Activated naive CD8-positive, alpha-beta T cell treated with anti-CD3 and anti-CD28 coated beads for 36 hours (primary cell): ENCODE measurements at regions not wholly inside any gene's neighbourhood (a gene's known extent, or its start where the extent isn't known, plus 50 kb on each side); places are given as distances from the start of the nearest gene placed in this dataset.

ENCODE experiments used
- DNase-seq: peaks from one replicate; pipeline ENCODE4 v3.0.0; 2021
- H3K27ac Mint-ChIP-seq: one replicate; pipeline ENCODE4 v1.8.0; 2022; ENCODE audit warnings: mild to moderate bottlenecking, moderate library complexity, mixed read lengths
- H3K27me3 Mint-ChIP-seq: one replicate; pipeline ENCODE4 v1.8.0; 2022; ENCODE audit warnings: mild to moderate bottlenecking, mixed read lengths
- H3K36me3 Mint-ChIP-seq: one replicate; pipeline ENCODE4 v1.8.0; 2021; ENCODE audit warnings: mild to moderate bottlenecking, mixed read lengths
- H3K4me1 Mint-ChIP-seq: one replicate; pipeline ENCODE4 v1.8.0; 2021; ENCODE audit warnings: mixed read lengths
- H3K4me3 Mint-ChIP-seq: one replicate; pipeline ENCODE4 v1.8.0; 2022; ENCODE audit warnings: mild to moderate bottlenecking, moderate library complexity, mixed read lengths
- H3K9me3 Mint-ChIP-seq: one replicate; pipeline ENCODE4 v1.8.0; 2022; ENCODE audit warnings: mixed read lengths

DNA sequence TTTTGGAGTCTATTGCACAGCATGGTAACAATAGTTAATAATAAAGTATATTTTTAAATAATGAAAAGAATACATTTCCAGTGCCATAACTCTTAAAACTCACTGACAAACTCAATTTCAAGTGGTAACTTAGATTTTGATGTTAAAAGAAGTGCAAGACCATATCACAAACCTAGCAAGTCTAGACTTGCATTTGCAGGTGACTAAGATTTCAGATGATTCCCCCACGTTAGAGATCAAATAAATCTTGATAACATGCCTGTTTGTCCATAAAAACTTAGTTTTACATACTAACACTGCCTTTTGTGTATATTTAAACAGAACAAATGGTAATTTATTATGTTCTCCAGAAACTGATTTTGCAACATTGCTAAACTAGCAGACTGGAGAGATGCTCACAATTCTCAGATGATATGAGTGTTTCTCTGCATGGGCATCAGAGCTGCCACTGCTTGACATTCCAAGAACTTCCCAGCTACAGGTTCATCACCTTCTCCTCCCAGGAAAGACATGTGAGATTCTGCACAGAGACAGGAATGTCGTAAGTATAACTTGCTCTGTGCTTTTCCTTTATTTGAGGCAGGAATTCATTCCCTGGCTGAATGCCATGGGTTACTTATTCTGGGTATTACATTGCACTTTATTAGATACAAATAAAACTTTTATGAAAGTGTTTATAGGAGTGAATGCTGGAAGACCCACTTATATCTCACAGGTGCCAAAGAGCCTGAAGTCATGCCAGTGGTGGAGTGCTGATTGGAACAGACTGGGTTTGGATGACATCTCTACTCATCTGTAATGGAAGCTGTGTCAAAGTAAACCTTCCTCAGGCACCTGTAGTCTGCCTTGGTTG, 160.2 kb upstream of the FOXA2 start:
- Mint-ChIP-seq H3K9me3 (peaks cover 2% of the 10 kb centered on the region), H3K27ac (no peak overlapping the region), H3K36me3 (no peaks in the 10 kb centered on the region), H3K4me3 (no peak overlapping the region), H3K27me3 (no peaks in the 10 kb centered on the region), H3K4me1 (no peaks in the 10 kb centered on the region)
- DNase-seq, result no peak

GRCh38 chr20:22745194-22745500, 160.8 kb upstream of the FOXA2 start:
- H3K27me3 Mint-ChIP-seq, result peaks cover 2% of the 10 kb centered on the region
- peaks cover 2% of the 10 kb centered on the region for H3K9me3 Mint-ChIP-seq
- H3K4me3 Mint-ChIP-seq, result no peak overlapping the region
- no peaks in the 10 kb centered on the region for H3K36me3 Mint-ChIP-seq
- DNase-seq, result no peak
- no peak overlapping the region for H3K27ac Mint-ChIP-seq
- no peaks in the 10 kb centered on the region for H3K4me1 Mint-ChIP-seq

DNA sequence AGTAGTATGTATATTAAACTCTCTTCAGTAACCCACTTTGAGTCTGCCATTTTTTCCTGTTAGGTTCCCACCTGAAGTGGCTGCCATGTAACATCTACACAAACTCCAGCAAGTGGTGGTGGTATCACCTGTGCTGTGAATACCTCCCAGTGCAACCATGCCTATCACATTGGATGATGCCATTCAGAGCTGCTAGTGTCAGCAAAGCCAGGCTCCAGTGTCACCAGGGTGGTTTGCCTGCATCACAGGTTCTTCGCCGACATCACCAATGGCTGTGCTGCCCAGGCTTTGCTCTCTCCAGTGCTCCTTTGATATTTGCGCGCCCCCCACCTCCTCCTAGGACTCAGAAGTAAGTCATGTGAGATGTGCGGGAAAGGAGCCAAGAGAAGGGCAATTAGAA, 162.6 kb upstream of the FOXA2 start:
- no peaks in the 10 kb centered on the region for H3K36me3 Mint-ChIP-seq
- H3K27me3 Mint-ChIP-seq, result peaks cover 7% of the 10 kb centered on the region
- H3K9me3 Mint-ChIP-seq, result peaks cover 2% of the 10 kb centered on the region
- DNase-seq, result no peak
- H3K27ac Mint-ChIP-seq, result no peak overlapping the region
- no peaks in the 10 kb centered on the region for H3K4me1 Mint-ChIP-seq
- H3K4me3 Mint-ChIP-seq, result no peak overlapping the region

- no peaks in the 10 kb centered on the region for H3K9me3 Mint-ChIP-seq
- no peak overlapping the region for H3K4me3 Mint-ChIP-seq
- H3K36me3 Mint-ChIP-seq, result no peaks in the 10 kb centered on the region
- no peak for DNase-seq
- peaks cover 7% of the 10 kb centered on the region for H3K27me3 Mint-ChIP-seq
- H3K4me1 Mint-ChIP-seq, result no peaks in the 10 kb centered on the region
- no peak overlapping the region for H3K27ac Mint-ChIP-seq
Observed at GRCh38 chr20:22752324-22752723, 168.0 kb upstream of the FOXA2 start.

GRCh38 chr20:22757424-22758183, 173.2 kb upstream of the FOXA2 start:
- Mint-ChIP-seq H3K27ac (no peak overlapping the region), H3K4me1 (no peaks in the 10 kb centered on the region), H3K27me3 (no peaks in the 10 kb centered on the region), H3K9me3 (no peaks in the 10 kb centered on the region), H3K4me3 (no peak overlapping the region), H3K36me3 (no peaks in the 10 kb centered on the region)
- no peak for DNase-seq

GRCh38 chr20:22758815-22759214, 174.4 kb upstream of the FOXA2 start:
- no peak for DNase-seq
- Mint-ChIP-seq H3K4me1 (no peaks in the 10 kb centered on the region), H3K27ac (no peak overlapping the region), H3K9me3 (no peaks in the 10 kb centered on the region), H3K27me3 (no peaks in the 10 kb centered on the region), H3K4me3 (no peak overlapping the region), H3K36me3 (no peaks in the 10 kb centered on the region)

GRCh38 chr20:22762576-22763256, 178.3 kb upstream of the FOXA2 start:
- no peak overlapping the region for H3K4me3 Mint-ChIP-seq
- H3K9me3 Mint-ChIP-seq, result no peaks in the 10 kb centered on the region
- DNase-seq, result no peak
- no peaks in the 10 kb centered on the region for H3K36me3 Mint-ChIP-seq
- no peak overlapping the region for H3K27ac Mint-ChIP-seq
- H3K4me1 Mint-ChIP-seq, result no peaks in the 10 kb centered on the region
- H3K27me3 Mint-ChIP-seq, result no peaks in the 10 kb centered on the region

- H3K27ac Mint-ChIP-seq, result no peak overlapping the region
- no peaks in the 10 kb centered on the region for H3K9me3 Mint-ChIP-seq
- no peaks in the 10 kb centered on the region for H3K27me3 Mint-ChIP-seq
- no peaks in the 10 kb centered on the region for H3K36me3 Mint-ChIP-seq
- no peaks in the 10 kb centered on the region for H3K4me1 Mint-ChIP-seq
- DNase-seq, result no peak
- H3K4me3 Mint-ChIP-seq, result no peak overlapping the region
Observed at GRCh38 chr20:22763257-22763906, 179.0 kb upstream of the FOXA2 start.

- no peaks in the 10 kb centered on the region for H3K4me1 Mint-ChIP-seq
- H3K9me3 Mint-ChIP-seq, result no peaks in the 10 kb centered on the region
- no peaks in the 10 kb centered on the region for H3K36me3 Mint-ChIP-seq
Observed at GRCh38 chr20:22768266-22769178, 184.2 kb upstream of the FOXA2 start.

GRCh38 chr20:22770241-22770800, 185.9 kb upstream of the FOXA2 start:
- H3K27me3 Mint-ChIP-seq, result peaks cover 14% of the 10 kb centered on the region
- H3K4me1 Mint-ChIP-seq, result no peaks in the 10 kb centered on the region
- DNase-seq, result no peak
- peaks cover 5% of the 10 kb centered on the region for H3K9me3 Mint-ChIP-seq
- H3K36me3 Mint-ChIP-seq, result no peaks in the 10 kb centered on the region
- no peak overlapping the region for H3K4me3 Mint-ChIP-seq
- H3K27ac Mint-ChIP-seq, result no peak overlapping the region

More at GRCh38 chr20:22768266-22769178, 184.2 kb upstream of the FOXA2 start:
- DNase-seq, result no peak
- peaks cover 14% of the 10 kb centered on the region for H3K27me3 Mint-ChIP-seq
- H3K4me3 Mint-ChIP-seq, result no peak overlapping the region
- no peak overlapping the region for H3K27ac Mint-ChIP-seq

- no peak for DNase-seq
- peaks cover 14% of the 10 kb centered on the region for H3K27me3 Mint-ChIP-seq
- H3K9me3 Mint-ChIP-seq, result peaks cover 7% of the 10 kb centered on the region
- H3K4me3 Mint-ChIP-seq, result no peak overlapping the region
- H3K4me1 Mint-ChIP-seq, result no peaks in the 10 kb centered on the region
- no peaks in the 10 kb centered on the region for H3K36me3 Mint-ChIP-seq
- no peak overlapping the region for H3K27ac Mint-ChIP-seq
Observed at GRCh38 chr20:22771706-22772105, 187.3 kb upstream of the FOXA2 start.

DNA sequence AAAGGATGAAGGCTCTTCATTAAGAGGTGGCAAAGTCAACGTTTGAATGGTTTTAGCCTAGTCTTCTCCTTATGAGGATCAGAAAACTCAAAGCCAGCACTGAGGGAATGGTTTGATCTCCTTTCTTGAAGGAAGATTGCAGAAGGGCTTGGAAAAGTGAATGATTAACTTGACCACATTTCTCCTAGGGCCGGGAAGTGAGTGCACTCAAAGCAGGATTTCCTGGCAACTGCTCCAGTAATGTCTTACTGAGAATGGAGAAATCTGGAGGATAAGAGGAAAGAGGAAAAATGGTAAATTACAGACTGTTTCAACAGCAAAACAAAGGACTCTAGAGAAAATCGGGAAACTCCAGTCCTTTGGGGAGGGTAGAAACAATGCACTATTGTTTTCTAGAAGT, 189.0 kb upstream of the FOXA2 start:
- DNase-seq, result no peak
- H3K4me3 Mint-ChIP-seq, result no peak overlapping the region
- H3K4me1 Mint-ChIP-seq, result no peaks in the 10 kb centered on the region
- peaks cover 7% of the 10 kb centered on the region for H3K9me3 Mint-ChIP-seq
- no peak overlapping the region for H3K27ac Mint-ChIP-seq
- peaks cover 14% of the 10 kb centered on the region for H3K27me3 Mint-ChIP-seq
- H3K36me3 Mint-ChIP-seq, result no peaks in the 10 kb centered on the region

DNA sequence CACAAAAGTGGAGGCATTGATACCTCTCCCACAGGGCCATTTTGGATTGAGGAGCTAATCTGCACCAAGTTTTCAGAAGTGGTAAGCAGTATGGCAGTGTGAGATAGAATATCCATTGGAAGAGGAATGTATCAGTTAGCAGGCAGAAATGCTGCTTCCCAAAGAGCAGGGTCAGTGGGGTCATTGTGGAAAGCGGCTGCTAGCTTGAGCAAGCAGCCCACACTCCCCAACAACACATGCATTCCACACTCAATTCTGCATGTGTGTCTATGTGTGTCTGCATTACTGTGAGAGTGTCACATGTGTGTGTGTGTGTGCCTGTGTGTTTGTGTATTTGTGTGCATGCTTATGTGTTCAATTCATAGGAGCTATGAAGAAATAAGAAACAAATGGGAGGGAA, 190.9 kb upstream of the FOXA2 start:
- Mint-ChIP-seq H3K9me3 (peaks cover 7% of the 10 kb centered on the region), H3K27ac (no peak overlapping the region), H3K36me3 (no peaks in the 10 kb centered on the region), H3K4me1 (no peaks in the 10 kb centered on the region), H3K4me3 (no peak overlapping the region), H3K27me3 (peaks cover 14% of the 10 kb centered on the region)
- no peak for DNase-seq

DNA sequence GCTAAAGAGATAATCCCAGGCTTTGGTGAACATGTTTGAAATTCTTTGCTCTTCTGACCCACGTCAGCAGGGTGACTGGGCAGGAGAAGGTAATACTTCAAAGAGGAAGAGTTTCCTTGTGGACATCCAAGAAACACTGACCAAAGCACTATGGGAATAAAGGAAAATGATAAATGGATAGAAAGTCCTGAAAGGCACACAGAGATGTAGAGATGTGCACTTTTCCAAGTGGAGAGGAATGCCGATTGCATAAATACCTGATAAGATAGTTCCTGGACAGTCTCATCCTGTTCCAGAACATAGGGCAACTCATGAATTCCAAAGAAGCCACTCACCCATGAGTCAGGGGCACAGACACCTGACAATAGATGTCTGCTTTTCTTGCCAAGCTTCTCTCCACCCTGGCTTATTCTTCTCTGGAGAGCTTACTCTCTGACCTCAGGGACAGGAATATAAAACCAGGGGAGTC, 191.3 kb upstream of the FOXA2 start:
- Mint-ChIP-seq H3K9me3 (peaks cover 7% of the 10 kb centered on the region), H3K4me3 (no peak overlapping the region), H3K36me3 (no peaks in the 10 kb centered on the region), H3K4me1 (no peaks in the 10 kb centered on the region), H3K27me3 (peaks cover 12% of the 10 kb centered on the region), H3K27ac (no peak overlapping the region)
- no peak for DNase-seq
